Lung (tissue), 11 donors: ENCODE measurements at regions not wholly inside any gene's neighbourhood (a gene's known extent, or its start where the extent isn't known, plus 50 kb on each side); places are given as distances from the start of the nearest gene placed in this dataset.
"Not testable (repeated sequence)": the region's sequence is repeated elsewhere in the genome, so short reads cannot be mapped to it uniquely, and the experiment has no call there.

ENCODE experiments used
- ATAC-seq: fragments of 200-7000 bp; cut with Tn5 transposase; one replicate; pipeline ENCODE4 v1.9.1; 2020; ENCODE audit warnings: moderate number of reproducible peaks; ENCODE audit not compliant: insufficient read depth, low FRiP score
- DNase-seq, 3 donors: peaks; one replicate each; pipeline ENCODE4 v3.0.0-alpha.2; 2013 to 2017
- H3K27ac ChIP-seq, 2 donors: one replicate each; pipeline ENCODE4 v1.5.1; 2013; ENCODE audit warnings: mild to moderate bottlenecking in 2 of 2, moderate library complexity in 2 of 2, control low read depth in 1 of 2, inconsistent platforms in 1 of 2, low read depth in 1 of 2, low read length in 1 of 2
- H3K27me3 ChIP-seq, 3 donors: one replicate each; pipeline ENCODE4 v1.5.1; 2013; ENCODE audit warnings: low read length in 2 of 3; ENCODE audit not compliant: control insufficient read depth in 3 of 3, insufficient read depth in 3 of 3
- H3K36me3 ChIP-seq, 4 donors: one replicate each; pipeline ENCODE4 v1.5.1; 2013; ENCODE audit warnings: low read length in 4 of 4, mild to moderate bottlenecking in 1 of 4, moderate library complexity in 1 of 4; ENCODE audit not compliant: control insufficient read depth in 4 of 4, insufficient read depth in 4 of 4
- H3K4me1 ChIP-seq, 5 donors: one replicate each; pipeline ENCODE4 v1.5.1; 2013; ENCODE audit warnings: low read length in 5 of 5, mild to moderate bottlenecking in 2 of 5, moderate library complexity in 1 of 5; ENCODE audit not compliant: control insufficient read depth in 5 of 5, insufficient read depth in 5 of 5
- H3K4me3 ChIP-seq: one replicate; pipeline ENCODE4 v1.5.1; 2013; ENCODE audit warnings: mild to moderate bottlenecking, control low read depth, moderate library complexity
- H3K9ac ChIP-seq, 2 donors: one replicate each; pipeline ENCODE4 v1.5.1; 2013; ENCODE audit warnings: low read length in 2 of 2, control low read depth in 1 of 2; ENCODE audit not compliant: insufficient read depth in 1 of 2
- H3K9me3 ChIP-seq, 4 donors: one replicate each; pipeline ENCODE4 v1.5.1; 2013; ENCODE audit warnings: low read length in 3 of 4, mild to moderate bottlenecking in 1 of 4, moderate library complexity in 1 of 4; ENCODE audit not compliant: control insufficient read depth in 4 of 4, insufficient read depth in 3 of 4
- WGBS, 2 donors: extraction: QIAGEN DNeasy Blood & Tissue Kit; methylation state at CpG; one replicate each; pipeline ENCODE4 v1.1.7; 2013; 5-methylcytosine and 5-hydroxymethylcytosine counted together
- TF ChIP-seq, protein P1 (sequence below): IDR thresholded peaks from 2 replicates; pipeline ENCODE4 v1.5.1; 2012; ENCODE audit warnings: mild to moderate bottlenecking; ENCODE audit errors: control extremely low read depth, extremely low read depth
- donor health status: control.
- donor health status: control.
- donor health status: Bipolar disorder and iron deficiency.
- donor health status: healthy.
- donor health status: DM: yes; HTN: yes; CAD: no.

DNA sequence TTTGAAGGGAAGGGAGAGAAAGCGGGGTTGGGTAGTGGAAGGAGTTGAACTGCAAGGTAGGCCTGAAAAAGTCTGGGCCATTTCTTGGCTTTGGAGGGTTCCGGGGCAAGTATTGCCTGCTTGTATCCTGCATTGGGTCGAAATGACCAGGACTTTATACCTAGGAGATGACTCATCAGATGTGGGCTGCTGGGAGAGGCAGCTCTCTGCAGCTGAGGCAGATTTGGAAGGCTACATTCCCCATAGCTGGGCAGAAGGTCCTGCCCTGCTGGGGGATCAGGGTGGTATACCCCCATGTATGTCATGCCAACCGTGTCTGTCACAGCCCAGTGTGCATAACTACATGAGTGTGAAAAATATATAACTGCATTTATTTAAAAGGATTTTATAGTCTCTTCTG is 171.8 kb upstream of the SPRED2 start:
- Histone ChIP-seq H3K36me3 (no peaks in the 10 kb centered on the region), H3K9ac (no peak overlapping the region), H3K4me1 (peaks cover 0 to 26% (median 3%) of the 10 kb centered on the region in 5 donors), H3K27ac (no peak overlapping the region), H3K27me3 (peaks cover 0 to 8% (median 0%) of the 10 kb centered on the region in 3 donors), H3K4me3 (no peak overlapping the region), H3K9me3 (no peaks in the 10 kb centered on the region)
- TF ChIP-seq, protein P1, sequence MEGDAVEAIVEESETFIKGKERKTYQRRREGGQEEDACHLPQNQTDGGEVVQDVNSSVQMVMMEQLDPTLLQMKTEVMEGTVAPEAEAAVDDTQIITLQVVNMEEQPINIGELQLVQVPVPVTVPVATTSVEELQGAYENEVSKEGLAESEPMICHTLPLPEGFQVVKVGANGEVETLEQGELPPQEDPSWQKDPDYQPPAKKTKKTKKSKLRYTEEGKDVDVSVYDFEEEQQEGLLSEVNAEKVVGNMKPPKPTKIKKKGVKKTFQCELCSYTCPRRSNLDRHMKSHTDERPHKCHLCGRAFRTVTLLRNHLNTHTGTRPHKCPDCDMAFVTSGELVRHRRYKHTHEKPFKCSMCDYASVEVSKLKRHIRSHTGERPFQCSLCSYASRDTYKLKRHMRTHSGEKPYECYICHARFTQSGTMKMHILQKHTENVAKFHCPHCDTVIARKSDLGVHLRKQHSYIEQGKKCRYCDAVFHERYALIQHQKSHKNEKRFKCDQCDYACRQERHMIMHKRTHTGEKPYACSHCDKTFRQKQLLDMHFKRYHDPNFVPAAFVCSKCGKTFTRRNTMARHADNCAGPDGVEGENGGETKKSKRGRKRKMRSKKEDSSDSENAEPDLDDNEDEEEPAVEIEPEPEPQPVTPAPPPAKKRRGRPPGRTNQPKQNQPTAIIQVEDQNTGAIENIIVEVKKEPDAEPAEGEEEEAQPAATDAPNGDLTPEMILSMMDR: no peak
- WGBS, 2 donors: 92 to 94% methylated on average over 4 of the region's 4 CpGs
- ATAC-seq (no peak), DNase-seq (no peak)

DNA sequence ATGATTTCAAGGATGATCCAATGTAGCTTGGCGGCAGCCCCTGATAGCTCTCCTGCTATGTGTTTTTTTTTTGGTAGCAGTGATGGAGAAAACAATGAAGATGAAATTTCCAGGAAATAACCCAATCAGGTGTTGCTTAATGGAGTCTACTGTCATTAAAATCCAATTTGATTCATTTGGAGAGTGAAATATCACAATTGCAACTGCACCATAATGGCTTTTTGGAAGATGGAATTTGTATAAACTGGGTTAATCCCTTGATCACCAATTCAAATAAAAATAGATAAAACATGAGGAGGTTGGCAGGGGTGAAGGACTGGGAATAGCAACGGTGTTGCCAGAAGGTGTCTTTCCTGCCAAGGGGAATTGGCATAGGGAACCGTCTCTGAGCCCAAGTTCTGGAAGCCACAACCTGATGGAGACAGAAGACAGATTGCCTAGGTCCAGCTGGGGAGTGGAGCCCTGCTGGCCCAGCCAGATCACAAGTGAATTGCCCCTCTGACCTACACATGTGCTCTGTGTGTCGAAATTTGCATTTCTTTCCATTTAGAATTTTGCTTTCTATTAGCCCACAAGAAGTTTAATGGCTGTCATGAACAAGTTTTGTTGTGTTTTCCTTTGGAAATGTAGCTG is 170.3 kb upstream of the SPRED2 start:
- no peak overlapping the region for H3K4me3 ChIP-seq
- H3K4me1 ChIP-seq: peaks cover 0 to 31% (median 3%) of the 10 kb centered on the region in 5 donors
- no peaks in the 10 kb centered on the region for H3K36me3 ChIP-seq
- H3K27me3 ChIP-seq: peaks cover 0 to 6% (median 0%) of the 10 kb centered on the region in 3 donors
- H3K9ac ChIP-seq: no peak overlapping the region
- H3K27ac ChIP-seq: no peak overlapping the region
- ATAC-seq (no peak), DNase-seq (no peak)
- WGBS, 2 donors: 81 to 83% methylated on average over 4 of the region's 4 CpGs
- TF ChIP-seq, protein P1: no peak
- H3K9me3 ChIP-seq: no peaks in the 10 kb centered on the region

DNA sequence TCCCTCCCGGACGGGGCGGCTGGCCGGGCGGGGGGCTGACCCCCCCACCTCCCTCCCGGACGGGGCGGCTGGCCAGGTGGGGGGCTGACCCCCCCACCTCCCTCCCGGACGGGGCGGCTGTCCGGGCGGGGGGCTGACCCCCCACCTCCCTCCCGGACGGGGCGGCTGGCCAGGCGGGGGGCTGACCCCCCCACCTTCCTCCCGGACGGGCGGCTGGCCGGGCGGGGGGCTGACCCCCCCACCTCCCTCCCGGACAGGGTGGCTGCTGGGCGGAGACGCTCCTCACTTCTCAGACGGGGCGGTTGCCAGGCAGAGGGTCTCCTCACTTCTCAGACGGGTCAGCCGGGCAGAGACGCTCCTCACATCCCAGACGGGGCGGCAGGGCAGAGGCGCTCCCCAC is 168.5 kb upstream of the SPRED2 start:
- WGBS, 2 donors: 91 to 95% methylated on average over 25 to 33 of the region's 33 CpGs
- DNase-seq, ATAC-seq, H3K9me3 ChIP-seq, H3K36me3 ChIP-seq, H3K9ac ChIP-seq, H3K27me3 ChIP-seq, H3K27ac ChIP-seq, H3K4me3 ChIP-seq: not testable (repeated sequence)
- H3K4me1 ChIP-seq: peaks cover 0 to 30% (median 3%) of the 10 kb centered on the region in 5 donors

DNA sequence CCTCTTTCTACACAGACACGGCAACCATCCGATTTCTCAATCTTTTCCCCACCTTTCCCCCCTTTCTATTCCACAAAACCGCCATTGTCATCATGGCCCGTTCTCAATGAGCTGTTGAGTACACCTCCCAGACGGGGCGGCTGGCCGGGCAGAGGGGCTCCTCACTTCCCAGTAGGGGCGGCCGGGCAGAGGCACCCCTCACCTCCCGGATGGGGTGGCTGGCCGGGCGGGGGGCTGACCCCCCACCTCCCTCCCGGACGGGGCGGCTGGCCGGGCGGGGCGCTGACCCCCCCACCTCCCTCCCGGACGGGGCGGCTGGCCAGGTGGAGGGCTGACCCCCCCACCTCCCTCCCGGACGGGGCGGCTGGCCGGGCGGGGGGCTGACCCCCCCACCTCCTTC is 168.0 kb upstream of the SPRED2 start:
- WGBS, 2 donors: 96 to 98% methylated on average over 9 to 22 of the region's 26 CpGs

More for the DNA sequence above, 168.0 kb upstream of the SPRED2 start:
- H3K4me3 ChIP-seq, DNase-seq, H3K27ac ChIP-seq, H3K27me3 ChIP-seq, H3K36me3 ChIP-seq, H3K9me3 ChIP-seq, H3K9ac ChIP-seq, ATAC-seq: not testable (repeated sequence)
- peaks cover 0 to 28% (median under 1%) of the 10 kb centered on the region in 5 donors for H3K4me1 ChIP-seq
